ENCODE measurements at regions not wholly inside any gene's neighbourhood (a gene's known extent, or its start where the extent isn't known, plus 50 kb on each side); places are given as distances from the start of the nearest gene placed in this dataset.

DNA sequence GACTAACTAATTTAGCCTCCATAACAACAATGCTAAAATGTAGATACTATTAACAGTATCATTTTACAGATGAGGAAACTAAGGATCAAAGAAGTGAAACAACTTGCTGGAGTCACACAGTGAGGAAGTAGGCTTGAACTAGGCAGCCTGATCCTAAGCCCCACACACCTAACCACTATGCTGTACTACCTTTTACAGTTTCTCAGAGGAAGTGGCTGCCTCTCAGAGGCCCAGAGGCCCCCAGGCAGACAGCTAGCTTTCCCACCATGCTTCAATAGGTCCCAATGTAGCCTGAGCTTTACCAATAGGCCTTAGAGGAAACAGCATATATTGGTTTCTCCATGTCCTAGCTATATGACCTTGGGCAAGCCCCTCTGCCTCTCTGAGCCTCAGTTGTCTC, 69.4 kb upstream of the PJA1 start:
- CTCF ChIA-PET = no interaction called here
- Histone ChIP-seq H3K4me1 (replicated peaks; ENCODE audit: insufficient read depth) (no peaks in the 10 kb centered on the region), H3K4me3 (no peak overlapping the region), H3F3A (ENCODE audit: insufficient read depth, low read depth) (no peaks in the 10 kb centered on the region), H3K79me2 (ENCODE audit: low read depth) (no peaks in the 10 kb centered on the region), H4K20me1 (ENCODE audit: insufficient read depth) (no peaks in the 10 kb centered on the region), H2AFZ (no peak overlapping the region), H3K27me3 (ENCODE audit: insufficient read depth, low read depth) (0 out of 2 replicates have a peak, but pooled peaks cover 2% of the 10 kb centered on the region), H3K9me3 (ENCODE audit: insufficient read depth, low read depth) (no peaks in the 10 kb centered on the region), H3K36me3 (ENCODE audit: low read depth) (no peaks in the 10 kb centered on the region), H3K27ac (no peak overlapping the region), H3K9me2 (ENCODE audit: insufficient read depth) (no peaks in the 10 kb centered on the region), H3K4me2 (no peak overlapping the region)
- no peak for TF ChIP-seq EZH2 (IDR thresholded peaks at IDR 0.05; ENCODE audit: low read depth)
- TF ChIP-seq, protein P1, sequence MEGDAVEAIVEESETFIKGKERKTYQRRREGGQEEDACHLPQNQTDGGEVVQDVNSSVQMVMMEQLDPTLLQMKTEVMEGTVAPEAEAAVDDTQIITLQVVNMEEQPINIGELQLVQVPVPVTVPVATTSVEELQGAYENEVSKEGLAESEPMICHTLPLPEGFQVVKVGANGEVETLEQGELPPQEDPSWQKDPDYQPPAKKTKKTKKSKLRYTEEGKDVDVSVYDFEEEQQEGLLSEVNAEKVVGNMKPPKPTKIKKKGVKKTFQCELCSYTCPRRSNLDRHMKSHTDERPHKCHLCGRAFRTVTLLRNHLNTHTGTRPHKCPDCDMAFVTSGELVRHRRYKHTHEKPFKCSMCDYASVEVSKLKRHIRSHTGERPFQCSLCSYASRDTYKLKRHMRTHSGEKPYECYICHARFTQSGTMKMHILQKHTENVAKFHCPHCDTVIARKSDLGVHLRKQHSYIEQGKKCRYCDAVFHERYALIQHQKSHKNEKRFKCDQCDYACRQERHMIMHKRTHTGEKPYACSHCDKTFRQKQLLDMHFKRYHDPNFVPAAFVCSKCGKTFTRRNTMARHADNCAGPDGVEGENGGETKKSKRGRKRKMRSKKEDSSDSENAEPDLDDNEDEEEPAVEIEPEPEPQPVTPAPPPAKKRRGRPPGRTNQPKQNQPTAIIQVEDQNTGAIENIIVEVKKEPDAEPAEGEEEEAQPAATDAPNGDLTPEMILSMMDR (conservative IDR thresholded peaks at IDR 0.05) = no peak
- no peak for DNase-seq
- intact Hi-C loops (cut with micrococcal nuclease; ENCODE audit: unreplicated experiment) = no loop called here
- BruUV-seq (replicated peaks) = no TSS peak
- POLR2A ChIA-PET (ENCODE audit: unreplicated experiment) = no interaction called here

DNA sequence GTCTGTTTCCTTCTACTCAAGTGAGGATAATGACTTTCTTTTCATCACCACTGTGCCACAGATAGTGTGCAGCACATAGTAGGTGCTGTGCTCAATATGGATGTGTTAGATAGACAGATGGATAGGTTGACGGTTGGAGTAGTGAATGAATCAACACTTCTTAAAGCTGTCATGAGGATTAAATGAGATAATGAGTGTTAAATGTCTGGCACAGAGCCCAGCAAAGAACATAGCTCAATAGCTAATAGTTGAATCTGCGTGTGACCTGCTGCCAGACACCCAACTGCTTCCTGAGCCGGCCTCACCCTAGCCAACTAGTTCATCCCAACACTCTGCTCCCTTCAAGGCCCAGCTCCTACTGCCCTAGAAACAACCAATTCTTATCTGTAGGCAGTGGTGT, 67.7 kb upstream of the PJA1 start:
- POLR2A ChIA-PET (ENCODE audit: unreplicated experiment) = no interaction called here
- DNase-seq = no peak
- Histone ChIP-seq H3F3A (ENCODE audit: insufficient read depth, low read depth) (no peaks in the 10 kb centered on the region), H2AFZ (no peak overlapping the region), H3K27me3 (ENCODE audit: insufficient read depth, low read depth) (no peaks in the 10 kb centered on the region), H3K9me3 (ENCODE audit: insufficient read depth, low read depth) (no peaks in the 10 kb centered on the region), H3K36me3 (ENCODE audit: low read depth) (no peaks in the 10 kb centered on the region), H3K4me3 (no peak overlapping the region), H3K9me2 (ENCODE audit: insufficient read depth) (no peaks in the 10 kb centered on the region), H3K4me1 (replicated peaks; ENCODE audit: insufficient read depth) (no peaks in the 10 kb centered on the region), H3K79me2 (ENCODE audit: low read depth) (no peaks in the 10 kb centered on the region), H3K4me2 (no peak overlapping the region), H4K20me1 (ENCODE audit: insufficient read depth) (no peaks in the 10 kb centered on the region), H3K27ac (no peak overlapping the region)
- CTCF ChIA-PET = no interaction called here
- TF ChIP-seq, protein P1 (conservative IDR thresholded peaks at IDR 0.05) = no peak
- TF ChIP-seq EZH2 (IDR thresholded peaks at IDR 0.05; ENCODE audit: low read depth) = no peak
- no TSS peak for BruUV-seq (replicated peaks)
- intact Hi-C loops (cut with micrococcal nuclease; ENCODE audit: unreplicated experiment) = no loop called here

DNA sequence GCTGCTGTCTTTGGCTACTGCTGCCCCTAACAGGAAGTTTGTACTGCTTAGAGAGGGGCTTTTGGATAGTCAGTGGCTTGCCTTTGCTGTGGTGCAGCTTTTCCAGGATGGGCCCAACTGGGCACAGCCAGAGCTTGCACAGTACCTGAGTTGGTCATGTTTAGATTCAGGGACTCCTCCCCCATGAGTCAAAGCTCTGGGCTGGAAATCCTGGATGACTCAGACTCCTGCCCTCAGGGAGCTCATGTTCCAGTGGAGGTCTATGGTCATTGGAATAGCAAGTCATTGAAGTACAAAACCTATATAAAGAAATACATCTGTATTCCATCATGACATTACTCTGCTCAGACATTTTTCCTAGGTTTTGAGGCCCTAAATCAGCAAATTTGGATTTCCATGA, 66.7 kb upstream of the PJA1 start:
- H3K9me3 ChIP-seq (ENCODE audit: insufficient read depth, low read depth) = no peaks in the 10 kb centered on the region
- H2AFZ ChIP-seq = no peak overlapping the region
- H3K4me2 ChIP-seq = no peak overlapping the region
- no peaks in the 10 kb centered on the region for H3K36me3 ChIP-seq (ENCODE audit: low read depth)
- H3K27me3 ChIP-seq (ENCODE audit: insufficient read depth, low read depth) = no peaks in the 10 kb centered on the region
- H3K79me2 ChIP-seq (ENCODE audit: low read depth) = no peaks in the 10 kb centered on the region
- no peak for DNase-seq
- intact Hi-C loops (cut with micrococcal nuclease; ENCODE audit: unreplicated experiment) = no loop called here
- BruUV-seq (replicated peaks) = no TSS peak
- H3F3A ChIP-seq (ENCODE audit: insufficient read depth, low read depth) = no peaks in the 10 kb centered on the region
- ChIA-PET POLR2A (ENCODE audit: unreplicated experiment) (no interaction called here), CTCF (no interaction called here)
- H3K9me2 ChIP-seq (ENCODE audit: insufficient read depth) = no peaks in the 10 kb centered on the region
- no peak overlapping the region for H3K4me3 ChIP-seq
- TF ChIP-seq, protein P1 (conservative IDR thresholded peaks at IDR 0.05) = no peak
- no peak for TF ChIP-seq EZH2 (IDR thresholded peaks at IDR 0.05; ENCODE audit: low read depth)
- no peak overlapping the region for H3K27ac ChIP-seq
- H3K4me1 ChIP-seq (replicated peaks; ENCODE audit: insufficient read depth) = no peaks in the 10 kb centered on the region
- H4K20me1 ChIP-seq (ENCODE audit: insufficient read depth) = no peaks in the 10 kb centered on the region

All from PC-9 (cell line).